ENCODE measurements at regions not wholly inside any gene's neighbourhood (a gene's known extent, or its start where the extent isn't known, plus 50 kb on each side); places are given as distances from the start of the nearest gene placed in this dataset.

GRCh38 chr5:57680686-57681085 lies 198.1 kb upstream of the ACTBL2 start:
- no peak for DNase-seq (ENCODE audit: low spot score, unreplicated experiment)
- Mint-ChIP-seq H3K4me1 (ENCODE audit: low read depth) (peaks cover 3% of the 10 kb centered on the region), H3K4me3 (ENCODE audit: low read depth) (no peak overlapping the region), H3K27ac (no peak overlapping the region), H3K27me3 (no peaks in the 10 kb centered on the region), H3K36me3 (ENCODE audit: insufficient read depth) (no peaks in the 10 kb centered on the region), H3K9me3 (ENCODE audit: low read depth) (no peaks in the 10 kb centered on the region)
- no peak for TF ChIP-seq CTCF (IDR thresholded peaks at IDR 0.05; ENCODE audit: unreplicated experiment)

GRCh38 chr5:57677235-57677634 lies 194.6 kb upstream of the ACTBL2 start:
- H3K27ac Mint-ChIP-seq, result no peak overlapping the region
- H3K4me1 Mint-ChIP-seq (ENCODE audit: low read depth), result peaks cover 3% of the 10 kb centered on the region
- H3K9me3 Mint-ChIP-seq (ENCODE audit: low read depth), result no peaks in the 10 kb centered on the region
- H3K4me3 Mint-ChIP-seq (ENCODE audit: low read depth), result no peak overlapping the region
- DNase-seq (ENCODE audit: low spot score, unreplicated experiment), result no peak
- no peaks in the 10 kb centered on the region for H3K27me3 Mint-ChIP-seq
- no peak for TF ChIP-seq CTCF (IDR thresholded peaks at IDR 0.05; ENCODE audit: unreplicated experiment)
- no peaks in the 10 kb centered on the region for H3K36me3 Mint-ChIP-seq (ENCODE audit: insufficient read depth)

DNA sequence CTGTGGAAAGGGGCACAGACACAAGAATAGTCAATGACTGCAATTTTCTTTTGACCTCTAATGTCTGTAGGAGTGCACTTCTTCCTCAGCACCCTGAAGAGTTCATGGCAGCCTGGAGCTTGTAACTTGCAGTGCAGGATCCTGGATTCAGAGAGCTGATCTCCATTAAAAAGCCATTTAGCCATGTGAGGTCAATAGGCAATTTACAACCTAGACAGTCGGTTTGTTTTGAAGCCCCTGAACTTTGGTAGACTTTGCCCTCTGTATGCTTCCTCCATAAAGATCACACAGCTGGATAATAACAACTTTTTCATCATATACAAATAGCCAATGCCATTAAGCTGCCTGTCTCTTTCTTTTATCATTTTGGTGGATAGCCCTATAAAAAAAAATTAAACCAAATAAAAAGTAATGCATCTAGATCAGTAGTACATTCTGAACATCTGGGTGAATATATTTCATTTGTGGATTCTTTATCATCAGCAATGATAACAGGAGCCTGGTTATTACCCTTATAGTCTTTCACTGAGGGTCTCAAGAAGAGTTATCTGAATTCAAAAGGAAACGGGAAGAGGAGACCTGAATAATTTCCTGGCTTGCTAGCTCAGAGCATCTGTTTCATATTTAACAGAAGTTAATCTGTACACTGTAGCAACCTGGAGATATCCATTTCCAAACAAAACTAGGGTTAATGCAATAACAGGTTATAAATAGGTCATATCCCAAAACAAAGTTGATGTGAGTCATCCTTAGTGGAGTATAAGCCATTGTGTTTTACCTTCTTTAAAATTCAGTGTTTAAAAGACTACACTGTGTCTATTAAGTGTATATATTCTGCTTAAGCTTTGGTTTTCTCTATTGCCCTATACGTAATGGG lies 193.8 kb upstream of the ACTBL2 start:
- no peak overlapping the region for H3K4me3 Mint-ChIP-seq (ENCODE audit: low read depth)
- H3K27ac Mint-ChIP-seq, result no peak overlapping the region
- no peaks in the 10 kb centered on the region for H3K9me3 Mint-ChIP-seq (ENCODE audit: low read depth)
- H3K4me1 Mint-ChIP-seq (ENCODE audit: low read depth), result peaks cover 3% of the 10 kb centered on the region
- DNase-seq (ENCODE audit: low spot score, unreplicated experiment), result no peak
- H3K36me3 Mint-ChIP-seq (ENCODE audit: insufficient read depth), result no peaks in the 10 kb centered on the region
- no peak for TF ChIP-seq CTCF (IDR thresholded peaks at IDR 0.05; ENCODE audit: unreplicated experiment)
- no peaks in the 10 kb centered on the region for H3K27me3 Mint-ChIP-seq

- no peak for TF ChIP-seq CTCF (IDR thresholded peaks at IDR 0.05; ENCODE audit: unreplicated experiment)
- H3K4me3 Mint-ChIP-seq (ENCODE audit: low read depth), result no peak overlapping the region
- DNase-seq (ENCODE audit: low spot score, unreplicated experiment), result no peak
- H3K36me3 Mint-ChIP-seq (ENCODE audit: insufficient read depth), result no peaks in the 10 kb centered on the region
- no peaks in the 10 kb centered on the region for H3K27me3 Mint-ChIP-seq
- H3K4me1 Mint-ChIP-seq (ENCODE audit: low read depth), result peaks cover 3% of the 10 kb centered on the region
- H3K9me3 Mint-ChIP-seq (ENCODE audit: low read depth), result no peaks in the 10 kb centered on the region
- H3K27ac Mint-ChIP-seq, result no peak overlapping the region
Measured at GRCh38 chr5:57675236-57675635, 192.6 kb upstream of the ACTBL2 start.

DNA sequence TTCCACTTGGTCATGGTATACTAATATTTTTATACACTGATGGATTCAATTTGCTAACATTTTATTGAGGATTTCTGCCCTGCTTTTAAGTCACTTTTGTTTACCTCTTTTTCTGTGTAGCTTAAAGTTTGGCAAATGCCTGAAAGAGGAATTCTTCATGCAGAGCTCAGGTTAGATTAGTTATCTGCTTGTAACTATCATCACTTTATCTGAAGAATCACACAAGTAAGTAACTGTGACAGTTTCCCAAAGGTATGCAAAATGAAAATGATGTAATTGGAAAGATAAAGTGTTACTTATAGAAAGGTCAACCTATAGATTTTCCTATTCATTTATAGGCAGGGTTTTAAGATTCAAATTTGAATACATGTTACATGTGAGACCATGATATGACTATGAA lies 188.8 kb upstream of the ACTBL2 start:
- H3K4me3 Mint-ChIP-seq (ENCODE audit: low read depth), result no peak overlapping the region
- H3K27ac Mint-ChIP-seq, result no peak overlapping the region
- no peaks in the 10 kb centered on the region for H3K36me3 Mint-ChIP-seq (ENCODE audit: insufficient read depth)
- no peak for TF ChIP-seq CTCF (IDR thresholded peaks at IDR 0.05; ENCODE audit: unreplicated experiment)
- no peaks in the 10 kb centered on the region for H3K27me3 Mint-ChIP-seq
- no peaks in the 10 kb centered on the region for H3K9me3 Mint-ChIP-seq (ENCODE audit: low read depth)
- peaks cover 3% of the 10 kb centered on the region for H3K4me1 Mint-ChIP-seq (ENCODE audit: low read depth)
- no peak for DNase-seq (ENCODE audit: low spot score, unreplicated experiment)
